ENCODE measurements at regions not wholly inside any gene's neighbourhood (a gene's known extent, or its start where the extent isn't known, plus 50 kb on each side); places are given as distances from the start of the nearest gene placed in this dataset.

DNA sequence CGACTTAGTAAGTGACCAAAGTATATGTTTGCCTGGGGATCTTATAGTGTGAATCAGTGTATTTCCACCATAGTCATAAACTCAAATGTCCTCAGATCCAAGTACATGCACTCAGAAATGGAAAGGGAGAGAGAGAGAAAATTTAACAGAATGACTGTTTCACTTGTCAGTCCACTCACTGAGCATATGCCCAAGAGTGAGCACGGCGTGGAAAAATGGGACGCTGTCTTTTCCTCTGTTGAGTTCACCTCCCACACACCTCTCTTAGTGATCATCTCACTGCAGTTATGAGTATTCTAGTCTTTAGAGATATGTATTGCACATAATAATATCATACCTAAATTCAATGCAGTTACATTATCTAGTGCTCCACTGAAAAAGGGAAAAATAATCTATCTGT lies 156.8 kb upstream of the PRMT6 start:
- DNase-seq (ENCODE audit: low spot score): no peak
- TF ChIP-seq, protein P1, sequence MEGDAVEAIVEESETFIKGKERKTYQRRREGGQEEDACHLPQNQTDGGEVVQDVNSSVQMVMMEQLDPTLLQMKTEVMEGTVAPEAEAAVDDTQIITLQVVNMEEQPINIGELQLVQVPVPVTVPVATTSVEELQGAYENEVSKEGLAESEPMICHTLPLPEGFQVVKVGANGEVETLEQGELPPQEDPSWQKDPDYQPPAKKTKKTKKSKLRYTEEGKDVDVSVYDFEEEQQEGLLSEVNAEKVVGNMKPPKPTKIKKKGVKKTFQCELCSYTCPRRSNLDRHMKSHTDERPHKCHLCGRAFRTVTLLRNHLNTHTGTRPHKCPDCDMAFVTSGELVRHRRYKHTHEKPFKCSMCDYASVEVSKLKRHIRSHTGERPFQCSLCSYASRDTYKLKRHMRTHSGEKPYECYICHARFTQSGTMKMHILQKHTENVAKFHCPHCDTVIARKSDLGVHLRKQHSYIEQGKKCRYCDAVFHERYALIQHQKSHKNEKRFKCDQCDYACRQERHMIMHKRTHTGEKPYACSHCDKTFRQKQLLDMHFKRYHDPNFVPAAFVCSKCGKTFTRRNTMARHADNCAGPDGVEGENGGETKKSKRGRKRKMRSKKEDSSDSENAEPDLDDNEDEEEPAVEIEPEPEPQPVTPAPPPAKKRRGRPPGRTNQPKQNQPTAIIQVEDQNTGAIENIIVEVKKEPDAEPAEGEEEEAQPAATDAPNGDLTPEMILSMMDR (IDR thresholded peaks at IDR 0.05; ENCODE audit: borderline replicate concordance, control extremely low read depth, extremely low read depth, insufficient read depth, missing control alignments): no peak
- in situ Hi-C loops (cut with MboI; ENCODE audit: low sequenced_read_pairs, unreplicated experiment): no loop called here

DNA sequence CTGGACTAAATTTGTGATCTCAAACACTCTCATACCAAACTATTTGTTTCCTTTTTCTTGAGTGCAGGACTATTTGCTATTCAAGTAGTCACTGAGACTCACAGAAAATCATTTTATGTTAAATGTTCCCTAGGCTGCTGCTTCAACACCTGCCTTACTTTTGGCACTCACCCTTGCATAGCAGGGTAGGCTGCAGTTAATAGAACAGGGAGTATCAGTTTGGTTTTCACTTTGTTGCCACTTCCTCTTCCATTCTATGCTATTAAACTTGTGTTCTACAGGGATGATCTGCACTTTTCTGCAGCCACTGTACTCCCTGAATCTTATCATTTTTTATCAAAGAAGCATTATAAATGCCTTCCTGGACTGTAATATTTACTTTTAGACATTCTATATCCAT lies 148.7 kb upstream of the PRMT6 start:
- TF ChIP-seq, protein P1 (IDR thresholded peaks at IDR 0.05; ENCODE audit: borderline replicate concordance, control extremely low read depth, extremely low read depth, insufficient read depth, missing control alignments): no peak
- in situ Hi-C loops (cut with MboI; ENCODE audit: low sequenced_read_pairs, unreplicated experiment): no loop called here
- peak; percentile 49 for DNase-seq (ENCODE audit: low spot score)

DNA sequence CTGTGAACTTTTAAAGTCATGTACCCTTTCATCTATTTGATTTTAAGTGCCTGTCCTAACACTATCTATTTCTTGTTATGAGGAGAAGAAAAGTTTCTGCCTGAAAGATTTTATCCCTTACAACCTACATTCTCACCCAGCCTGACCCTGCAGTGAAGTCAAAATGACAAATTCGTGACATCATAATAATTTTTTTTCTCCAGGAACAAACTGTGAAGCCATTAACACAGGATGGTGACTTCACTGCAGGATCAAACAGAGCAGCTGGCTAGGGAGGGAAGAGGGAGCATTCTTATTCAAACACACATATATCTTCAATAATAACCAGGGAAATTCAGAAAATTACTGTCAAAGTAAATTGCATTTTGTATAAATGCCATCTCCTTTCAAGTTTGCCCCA lies 147.8 kb upstream of the PRMT6 start:
- TF ChIP-seq, protein P1 (IDR thresholded peaks at IDR 0.05; ENCODE audit: borderline replicate concordance, control extremely low read depth, extremely low read depth, insufficient read depth, missing control alignments): no peak
- no peak for DNase-seq (ENCODE audit: low spot score)
- in situ Hi-C loops (cut with MboI; ENCODE audit: low sequenced_read_pairs, unreplicated experiment): no loop called here

DNA sequence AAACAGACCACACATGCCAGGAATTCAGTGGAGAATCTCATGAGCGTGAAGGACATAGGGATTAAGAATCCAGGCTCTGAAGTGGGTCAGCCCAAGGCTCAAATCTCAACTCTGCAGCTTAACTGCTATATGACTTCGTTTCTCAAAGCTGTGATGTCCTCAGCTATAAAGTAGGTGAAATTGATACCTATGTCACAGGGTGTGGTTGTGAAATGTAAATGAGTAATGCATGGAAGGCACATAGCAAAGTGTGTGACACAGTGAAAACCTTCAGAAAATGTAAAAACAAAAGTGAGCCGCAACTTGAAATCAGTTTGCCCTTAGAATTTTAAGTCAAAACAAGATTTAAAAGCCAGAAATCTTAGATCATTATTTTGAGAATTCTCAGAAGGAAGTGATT lies 145.7 kb upstream of the PRMT6 start:
- DNase-seq (ENCODE audit: low spot score): no peak
- in situ Hi-C loops (cut with MboI; ENCODE audit: low sequenced_read_pairs, unreplicated experiment): no loop called here
- TF ChIP-seq, protein P1 (IDR thresholded peaks at IDR 0.05; ENCODE audit: borderline replicate concordance, control extremely low read depth, extremely low read depth, insufficient read depth, missing control alignments): no peak

DNA sequence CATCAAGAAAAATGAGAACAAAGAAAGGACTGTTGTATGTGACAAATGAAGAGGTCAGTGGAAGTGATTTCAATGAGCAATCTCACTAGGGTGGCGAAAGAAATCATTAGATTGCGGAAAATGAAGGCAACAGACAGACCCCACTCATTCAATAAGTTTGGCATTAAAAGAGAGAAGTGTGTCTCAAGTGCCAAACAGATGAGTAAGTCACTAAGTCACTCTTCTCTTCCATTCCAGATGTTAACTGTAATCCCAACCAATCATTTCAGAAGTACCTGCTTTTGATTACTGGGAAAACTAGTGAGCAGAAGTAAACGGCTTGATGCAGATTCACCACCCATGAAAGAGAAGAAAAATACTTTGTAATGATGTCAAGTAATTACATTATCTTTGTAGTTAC lies 144.3 kb upstream of the PRMT6 start:
- no peak for DNase-seq (ENCODE audit: low spot score)
- TF ChIP-seq, protein P1 (IDR thresholded peaks at IDR 0.05; ENCODE audit: borderline replicate concordance, control extremely low read depth, extremely low read depth, insufficient read depth, missing control alignments): no peak

DNA sequence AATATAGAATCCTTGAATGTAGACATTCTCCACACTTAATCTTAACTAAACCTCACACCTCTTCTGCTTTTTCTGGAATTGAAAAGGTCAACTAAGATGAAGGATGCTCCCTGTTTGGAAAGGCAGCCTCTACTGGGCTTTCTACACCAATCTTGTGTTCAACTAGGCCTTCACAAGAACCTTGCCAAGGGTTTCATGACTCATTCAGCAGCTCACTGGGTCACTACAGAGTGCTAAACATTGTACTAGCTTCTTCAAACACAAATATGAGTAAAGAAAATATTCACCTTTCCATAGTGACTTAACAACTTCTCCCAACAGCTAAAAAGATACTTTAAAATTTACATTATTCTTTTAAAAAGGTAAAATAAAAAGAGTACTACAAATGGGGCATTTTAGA lies 135.3 kb upstream of the PRMT6 start:
- in situ Hi-C loops (cut with MboI; ENCODE audit: low sequenced_read_pairs, unreplicated experiment): no loop called here
- TF ChIP-seq, protein P1 (IDR thresholded peaks at IDR 0.05; ENCODE audit: borderline replicate concordance, control extremely low read depth, extremely low read depth, insufficient read depth, missing control alignments): no peak

More for the DNA sequence above, 144.3 kb upstream of the PRMT6 start:
- in situ Hi-C loops (cut with MboI; ENCODE audit: low sequenced_read_pairs, unreplicated experiment): no loop called here

DNA sequence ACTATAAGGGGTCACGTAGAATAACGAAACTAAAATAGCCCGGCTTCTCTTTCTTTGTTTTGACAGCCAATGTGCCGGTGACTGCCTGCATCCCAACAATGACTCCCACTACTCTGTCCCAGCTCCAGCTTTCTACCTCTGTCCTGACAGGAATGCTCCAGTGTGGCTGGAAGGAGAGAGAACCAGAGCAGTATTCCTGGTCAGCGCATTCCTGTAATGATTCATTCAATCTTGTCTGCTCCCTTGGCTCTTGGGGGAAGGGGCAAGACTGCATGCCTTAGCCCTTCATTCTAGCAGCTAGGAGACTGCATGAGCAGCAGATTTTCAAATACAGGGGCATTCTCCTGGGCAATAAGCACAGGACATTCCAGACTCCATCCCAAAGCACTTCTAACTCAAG lies 132.1 kb upstream of the PRMT6 start:
- TF ChIP-seq, protein P1 (IDR thresholded peaks at IDR 0.05; ENCODE audit: borderline replicate concordance, control extremely low read depth, extremely low read depth, insufficient read depth, missing control alignments): no peak
- in situ Hi-C loops (cut with MboI; ENCODE audit: low sequenced_read_pairs, unreplicated experiment): no loop called here
- DNase-seq (ENCODE audit: low spot score): no peak

More for the DNA sequence above, 135.3 kb upstream of the PRMT6 start:
- no peak for DNase-seq (ENCODE audit: low spot score)

All from GM13976 (cell line).